Stimulated activated CD8-positive, alpha-beta memory T cell treated with anti-CD3 and anti-CD28 coated beads, Interleukin-15, amount 100 ng/mL, for 4 hours (primary cell): ENCODE measurements at regions not wholly inside any gene's neighbourhood (a gene's known extent, or its start where the extent isn't known, plus 50 kb on each side); places are given as distances from the start of the nearest gene placed in this dataset.
"Not testable (repeated sequence)": the region's sequence is repeated elsewhere in the genome, so short reads cannot be mapped to it uniquely, and the experiment has no call there.

Experiments
- DNase-seq, 2 donors: peaks; one replicate each; pipeline ENCODE4 v3.0.0-alpha.2; 2020; ENCODE audit warnings: low read depth in 2 of 2

- no peak for DNase-seq
These were observed 539.3 kb downstream of the LIG4 start for GRCh38 chr13:107675847-107676550.

- DNase-seq = no peak
These were observed 545.8 kb downstream of the LIG4 start for GRCh38 chr13:107669391-107669993.

DNA sequence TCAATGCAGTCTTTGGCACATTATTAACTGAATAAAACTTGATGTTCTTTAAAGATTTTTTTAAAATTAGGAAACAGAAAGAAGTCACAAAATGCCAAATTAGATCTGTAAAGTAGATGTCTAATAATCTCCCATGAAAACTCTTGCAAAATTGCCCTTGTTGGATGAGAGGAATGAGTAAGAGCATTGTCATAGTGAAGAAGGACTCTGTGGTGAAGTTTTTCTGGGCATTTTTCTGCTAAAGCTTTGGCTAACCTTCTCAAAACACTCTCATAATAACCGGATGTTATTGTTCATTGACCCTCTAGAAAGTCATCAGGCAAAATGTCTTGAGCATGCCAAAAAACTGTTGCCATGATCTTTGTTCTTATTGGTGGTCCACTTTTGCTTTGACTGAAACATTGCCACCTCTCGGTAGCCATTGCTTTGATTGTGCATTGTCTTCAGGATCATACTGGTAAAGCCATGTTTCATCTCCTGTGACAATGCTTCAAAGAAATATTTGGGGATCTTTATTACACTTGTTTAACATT lies 549.3 kb downstream of the LIG4 start:
- no peak for DNase-seq

DNA sequence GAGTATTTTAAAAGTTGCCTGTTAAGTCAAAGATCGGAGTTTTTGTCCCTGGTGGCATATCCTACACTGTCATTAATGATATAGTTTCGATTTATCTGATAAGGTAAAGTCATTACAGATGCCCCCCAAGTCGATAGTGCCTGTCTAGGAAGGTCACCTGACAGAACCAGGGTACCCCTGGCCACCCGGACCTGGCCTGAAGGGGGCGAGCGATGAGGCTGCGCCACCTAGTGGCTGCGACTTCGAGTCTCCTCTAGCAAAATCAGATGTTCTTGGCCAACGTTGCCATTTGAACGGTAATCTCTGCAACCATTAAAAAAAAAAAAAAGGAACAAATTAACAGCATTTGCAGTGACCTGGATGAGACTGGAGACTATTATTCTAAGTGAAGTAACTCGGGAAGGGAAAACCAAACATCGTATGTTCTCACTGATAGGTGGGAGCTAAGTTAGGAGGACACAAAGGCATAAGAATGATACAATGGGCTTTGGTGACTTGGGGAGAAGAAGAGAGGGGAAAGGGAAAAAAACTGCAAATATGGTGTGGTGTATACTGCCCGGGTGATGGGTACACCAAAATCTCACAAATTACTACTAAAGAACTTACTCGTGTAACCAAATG lies 565.1 kb downstream of the LIG4 start:
- DNase-seq = no peak

DNA sequence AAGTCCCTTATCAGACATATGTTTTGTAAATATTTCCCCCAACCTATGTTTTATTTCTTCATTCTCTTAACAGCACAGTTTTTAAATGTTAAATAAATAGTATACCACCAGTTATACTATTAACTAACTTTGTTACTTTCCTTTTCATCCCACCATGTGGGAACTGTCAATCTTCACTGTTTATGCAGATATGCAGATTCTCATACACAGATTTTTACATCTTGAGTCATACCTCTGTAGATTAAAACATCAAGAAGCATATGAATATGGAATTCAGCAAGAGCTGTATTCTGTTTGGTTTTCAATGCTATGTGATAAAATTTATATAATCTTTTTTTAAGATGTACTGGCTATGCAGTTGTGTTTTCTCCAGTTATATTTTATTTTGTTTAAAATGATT lies 566.3 kb downstream of the LIG4 start:
- no peak for DNase-seq

- no peak for DNase-seq
These were observed 571.2 kb downstream of the LIG4 start for GRCh38 chr13:107644136-107644535.

DNA sequence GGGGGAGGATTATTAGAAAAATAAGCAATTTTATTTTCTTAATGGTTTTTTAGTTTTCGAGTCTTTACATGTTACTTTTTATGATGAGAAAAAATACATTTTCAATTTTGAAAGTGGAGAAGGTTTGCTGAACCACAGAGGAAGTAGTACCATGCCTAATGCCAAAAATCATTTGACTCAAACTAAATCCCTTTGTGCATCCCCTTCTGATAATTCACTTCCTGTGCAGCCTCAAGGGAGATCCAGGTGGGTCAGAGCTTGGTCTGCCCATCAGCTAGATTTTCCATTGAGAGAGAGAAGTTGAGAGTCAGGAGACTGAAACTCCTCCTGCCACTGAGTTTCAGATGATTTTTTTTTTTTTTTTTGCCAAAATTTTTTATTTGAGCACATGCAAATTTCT lies 571.7 kb downstream of the LIG4 start:
- no peak for DNase-seq

- no peak for DNase-seq
These were observed 572.5 kb downstream of the LIG4 start for GRCh38 chr13:107642831-107643230.

- DNase-seq = no peak
These were observed 573.8 kb downstream of the LIG4 start for GRCh38 chr13:107641574-107641973.

- no peak for DNase-seq
These were observed 589.7 kb downstream of the LIG4 start for GRCh38 chr13:107625648-107626047.

DNA sequence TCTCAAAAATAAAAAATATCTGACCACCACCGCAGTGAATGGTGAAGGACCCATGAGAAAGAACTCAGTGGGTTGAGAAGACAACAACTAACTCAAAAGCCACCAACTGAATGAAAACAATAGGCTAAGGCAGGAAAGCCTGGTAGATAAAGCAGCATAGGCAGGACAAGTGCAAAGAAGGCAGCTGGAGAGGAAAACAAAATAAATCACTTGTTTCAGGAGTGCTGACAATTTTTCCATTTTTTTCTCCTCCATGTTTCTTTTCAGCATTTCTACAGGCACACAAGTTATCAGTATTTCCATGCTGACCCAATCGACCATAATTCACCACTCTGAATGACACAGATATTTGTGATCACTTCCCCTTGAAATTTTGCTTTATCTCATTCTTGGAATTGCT lies 597.8 kb downstream of the LIG4 start:
- no peak for DNase-seq

DNA sequence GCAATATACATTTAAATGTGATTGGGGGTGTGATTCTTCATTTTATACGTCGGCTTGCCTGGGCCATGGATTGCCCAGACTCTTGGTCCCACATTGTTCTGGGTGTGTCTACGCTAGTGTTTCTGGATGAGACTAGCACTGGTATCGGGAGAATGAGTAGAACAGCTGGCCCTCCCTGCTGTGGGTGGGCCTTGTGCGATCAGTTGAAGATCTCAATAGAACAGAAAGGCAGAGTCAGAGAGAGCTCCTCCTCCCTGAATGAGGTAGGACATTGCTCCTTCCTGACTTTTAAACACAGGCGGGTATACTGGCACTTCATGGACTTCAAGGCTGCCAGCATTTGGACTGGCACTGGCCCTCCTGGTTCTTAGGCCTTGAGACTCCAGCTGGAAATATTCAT lies 603.0 kb downstream of the LIG4 start:
- DNase-seq = no peak

GRCh38 chr13:107608736-107609135 lies 606.6 kb downstream of the LIG4 start:
- DNase-seq = no peak

DNA sequence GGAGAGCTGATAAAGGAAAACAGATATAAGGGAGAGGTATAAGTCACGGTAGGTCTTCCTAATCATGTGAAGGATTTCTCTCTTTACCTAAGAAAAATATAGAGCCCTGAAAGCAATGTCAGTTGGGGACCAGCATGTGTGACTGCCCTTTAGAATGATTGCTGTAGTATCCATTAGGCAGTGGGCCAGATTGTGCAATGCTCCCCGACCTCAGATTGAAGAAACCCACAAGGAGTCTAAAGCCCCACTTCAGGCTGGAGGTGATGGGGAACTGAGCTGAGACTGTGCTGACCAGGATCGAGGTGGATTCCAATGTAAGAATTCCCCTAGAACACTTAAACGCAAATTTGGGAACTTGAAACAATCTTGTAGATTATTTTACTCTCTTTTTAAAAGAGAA lies 614.4 kb downstream of the LIG4 start:
- no peak for DNase-seq

- DNase-seq = not testable (repeated sequence)
These were observed 619.0 kb downstream of the LIG4 start for GRCh38 chr13:107596306-107596705.

DNA sequence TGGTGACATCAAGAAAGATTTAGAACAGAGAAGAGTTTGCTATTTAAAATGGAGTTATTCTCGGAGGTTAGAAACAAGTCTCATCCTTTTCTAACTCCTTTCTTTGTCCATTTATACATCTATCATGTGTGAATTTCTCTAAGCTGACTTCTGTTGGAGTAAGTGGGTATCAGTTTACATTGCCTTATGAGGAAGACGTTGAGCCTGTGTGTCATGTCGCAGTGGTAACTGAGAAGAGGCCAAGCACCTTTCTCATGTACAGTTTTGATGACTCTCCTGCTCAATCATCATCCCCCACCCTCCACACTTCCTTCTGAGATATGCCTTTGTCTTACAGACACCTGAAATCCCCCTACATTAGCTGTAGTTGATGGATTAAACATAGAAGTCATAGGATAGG lies 624.8 kb downstream of the LIG4 start:
- DNase-seq = no peak

GRCh38 chr13:107587681-107588080 lies 627.7 kb downstream of the LIG4 start:
- DNase-seq = no peak

DNA sequence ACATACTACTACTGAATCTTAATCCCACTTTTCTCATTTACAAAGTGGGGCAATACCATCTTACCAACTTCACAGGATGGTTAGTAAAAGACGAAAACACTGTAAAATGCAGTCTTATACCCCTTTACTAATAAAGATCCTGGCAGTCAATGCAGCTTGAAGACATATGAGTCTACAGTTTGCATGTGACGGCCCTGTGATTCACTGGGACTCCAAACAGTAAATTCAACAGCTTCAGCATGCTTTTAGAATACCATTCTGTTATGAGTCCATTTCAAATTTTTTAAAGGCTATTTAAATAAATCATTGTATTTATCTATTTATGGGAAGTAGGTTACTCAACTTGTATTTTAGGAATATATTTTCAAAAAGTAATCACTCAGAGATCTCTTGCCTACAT lies 629.1 kb downstream of the LIG4 start:
- no peak for DNase-seq

DNA sequence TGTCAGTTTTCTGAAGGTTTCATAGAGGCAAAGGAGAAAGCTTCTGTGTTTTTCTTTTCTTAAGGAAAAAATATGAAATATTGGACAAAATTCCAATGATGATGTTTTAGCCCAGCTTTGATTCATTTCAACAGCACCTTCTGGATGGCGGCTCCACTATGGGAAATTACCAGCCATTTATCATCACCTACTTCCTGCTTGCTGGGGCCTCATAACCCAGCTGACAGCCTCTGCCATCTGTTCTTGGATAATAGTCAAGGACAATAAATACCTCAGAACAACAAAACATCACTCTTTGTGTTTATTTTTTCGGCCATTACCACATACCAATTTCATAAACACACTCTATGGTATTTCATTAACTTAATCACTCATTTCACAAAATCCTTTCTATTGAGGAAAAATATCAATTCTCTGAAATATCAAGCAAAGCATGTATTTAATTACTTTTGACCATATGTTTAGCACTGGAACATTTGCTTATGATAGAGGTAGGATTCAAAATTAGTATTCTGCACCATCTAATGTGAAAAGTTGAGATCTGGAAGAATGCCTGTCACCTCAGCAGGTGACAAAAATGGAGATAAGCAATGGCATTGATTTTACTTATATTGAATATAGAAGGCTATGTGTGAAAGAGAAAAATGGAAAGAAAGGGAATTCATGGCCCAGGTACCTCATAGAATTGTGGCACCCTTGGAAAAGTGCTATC lies 629.7 kb downstream of the LIG4 start:
- DNase-seq = no peak

DNA sequence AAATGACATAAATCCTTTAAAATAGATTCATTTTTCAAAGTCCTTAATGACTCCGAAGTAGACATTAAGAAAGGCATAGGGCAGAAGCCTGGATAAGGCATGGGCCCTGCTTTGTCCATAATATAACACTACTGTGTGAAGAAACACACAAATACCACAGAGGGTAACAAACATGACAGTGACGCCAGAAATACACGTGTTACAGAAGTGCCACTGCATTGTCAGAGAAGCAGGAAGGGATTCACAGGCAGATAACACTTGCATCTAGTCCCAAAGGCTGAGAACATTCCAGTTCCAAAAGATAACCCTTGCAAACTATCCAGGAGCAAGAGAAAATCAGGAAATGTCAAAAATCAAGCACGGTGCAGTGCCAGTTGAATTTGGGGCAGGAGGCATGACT lies 633.2 kb downstream of the LIG4 start:
- no peak for DNase-seq

- no peak for DNase-seq
These were observed 634.5 kb downstream of the LIG4 start for GRCh38 chr13:107580741-107581412.

- DNase-seq = no peak
These were observed 638.9 kb downstream of the LIG4 start for GRCh38 chr13:107576430-107576829.
